NK-92 (cell line): ENCODE measurements at regions not wholly inside any gene's neighbourhood (a gene's known extent, or its start where the extent isn't known, plus 50 kb on each side); places are given as distances from the start of the nearest gene placed in this dataset.
"Not testable (repeated sequence)": the region's sequence is repeated elsewhere in the genome, so short reads cannot be mapped to it uniquely, and the experiment has no call there.

Source experiments
- DNase-seq: peaks from one replicate; lab custom pipeline; 2025; ENCODE audit not compliant: unreplicated experiment; lab: John Stamatoyannopoulos, UW

DNA sequence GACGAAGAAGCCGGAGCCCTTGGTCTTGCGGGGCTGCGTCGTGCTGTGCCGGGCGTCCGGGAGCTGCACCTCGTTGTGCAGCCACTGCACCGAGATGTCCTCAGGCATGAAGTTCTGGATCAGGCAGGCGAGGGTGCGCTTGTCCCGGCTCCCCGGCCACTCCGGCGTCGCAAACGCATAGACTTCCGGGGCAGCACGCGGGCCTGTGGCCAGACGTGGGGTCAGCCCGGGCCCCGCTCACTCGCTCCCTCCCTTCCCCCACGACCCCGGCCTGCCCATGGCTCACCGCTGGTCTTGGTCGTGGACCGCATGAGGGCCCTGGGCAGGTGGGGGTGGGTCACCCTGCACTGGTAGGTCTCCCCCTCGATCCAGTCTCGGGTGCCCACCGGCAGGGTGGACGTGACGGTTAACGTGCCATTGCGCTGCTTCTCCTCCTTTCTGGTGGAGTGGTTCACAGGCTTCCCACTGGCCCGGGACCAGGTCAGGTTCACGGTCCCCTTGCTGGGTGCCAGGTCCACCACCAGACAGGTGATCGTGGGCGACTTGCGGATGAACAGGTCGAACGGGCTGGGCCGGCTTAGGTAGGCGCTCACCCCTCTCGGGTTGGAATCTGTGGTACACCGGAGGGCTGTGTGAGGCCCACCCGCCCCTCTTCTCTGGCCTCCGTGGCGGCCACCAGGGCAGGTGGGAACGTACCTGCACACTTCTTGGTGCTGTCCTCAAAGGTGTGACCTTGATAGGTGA, 74.0 kb downstream of the TMEM121 start:
- not testable (repeated sequence) for DNase-seq

- DNase-seq: no peak
Measured at GRCh38 chr14:105600939-105601359, 74.6 kb downstream of the TMEM121 start.

DNA sequence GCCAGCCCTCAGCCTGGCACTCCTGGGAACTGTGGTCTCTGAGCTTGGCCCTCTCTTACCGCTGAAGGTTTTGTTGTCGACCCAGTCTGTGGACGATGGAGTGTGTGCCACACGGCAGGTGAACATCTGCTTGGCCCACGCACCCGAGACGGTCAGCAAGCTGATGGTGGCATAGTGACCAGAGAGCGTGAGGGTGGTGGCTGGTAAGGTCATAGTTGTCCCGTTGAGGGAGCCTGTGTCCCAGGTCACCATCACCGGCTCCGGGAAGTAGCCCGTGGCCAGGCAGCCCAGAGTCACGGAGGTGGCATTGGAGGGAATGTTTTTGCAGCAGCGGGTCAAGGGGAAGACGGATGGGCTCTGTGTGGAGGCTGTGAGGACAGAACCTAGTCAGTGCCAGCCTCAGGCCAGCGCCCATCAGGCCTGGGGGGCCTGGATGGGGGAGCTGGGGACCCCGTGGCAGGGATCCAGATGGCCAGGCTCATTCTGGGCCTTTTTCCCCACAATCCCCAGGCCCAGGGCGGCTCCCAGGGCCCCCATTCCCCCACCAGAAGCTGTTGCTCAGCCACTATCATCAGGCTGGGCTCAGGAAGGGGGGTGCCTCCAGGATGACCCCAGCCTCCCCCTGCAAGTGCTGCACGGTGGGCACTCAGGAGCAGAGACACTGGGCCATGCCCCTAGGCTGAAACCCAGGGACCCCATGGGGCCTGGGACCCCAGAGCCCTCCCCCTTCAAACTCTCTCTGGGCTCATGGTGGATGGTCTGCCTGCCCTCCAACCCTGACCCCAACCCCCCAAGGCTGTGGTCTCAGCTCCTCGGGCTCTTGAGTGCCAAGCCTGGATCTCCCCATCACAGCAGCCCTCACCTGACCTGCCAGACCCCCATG, 75.2 kb downstream of the TMEM121 start:
- DNase-seq: no peak

GRCh38 chr14:105602243-105602750, 75.9 kb downstream of the TMEM121 start:
- DNase-seq: no peak

GRCh38 chr14:105602799-105603793, 76.7 kb downstream of the TMEM121 start:
- no peak for DNase-seq

- DNase-seq: not testable (repeated sequence)
Measured at GRCh38 chr14:105604531-105605463, 78.4 kb downstream of the TMEM121 start.

DNA sequence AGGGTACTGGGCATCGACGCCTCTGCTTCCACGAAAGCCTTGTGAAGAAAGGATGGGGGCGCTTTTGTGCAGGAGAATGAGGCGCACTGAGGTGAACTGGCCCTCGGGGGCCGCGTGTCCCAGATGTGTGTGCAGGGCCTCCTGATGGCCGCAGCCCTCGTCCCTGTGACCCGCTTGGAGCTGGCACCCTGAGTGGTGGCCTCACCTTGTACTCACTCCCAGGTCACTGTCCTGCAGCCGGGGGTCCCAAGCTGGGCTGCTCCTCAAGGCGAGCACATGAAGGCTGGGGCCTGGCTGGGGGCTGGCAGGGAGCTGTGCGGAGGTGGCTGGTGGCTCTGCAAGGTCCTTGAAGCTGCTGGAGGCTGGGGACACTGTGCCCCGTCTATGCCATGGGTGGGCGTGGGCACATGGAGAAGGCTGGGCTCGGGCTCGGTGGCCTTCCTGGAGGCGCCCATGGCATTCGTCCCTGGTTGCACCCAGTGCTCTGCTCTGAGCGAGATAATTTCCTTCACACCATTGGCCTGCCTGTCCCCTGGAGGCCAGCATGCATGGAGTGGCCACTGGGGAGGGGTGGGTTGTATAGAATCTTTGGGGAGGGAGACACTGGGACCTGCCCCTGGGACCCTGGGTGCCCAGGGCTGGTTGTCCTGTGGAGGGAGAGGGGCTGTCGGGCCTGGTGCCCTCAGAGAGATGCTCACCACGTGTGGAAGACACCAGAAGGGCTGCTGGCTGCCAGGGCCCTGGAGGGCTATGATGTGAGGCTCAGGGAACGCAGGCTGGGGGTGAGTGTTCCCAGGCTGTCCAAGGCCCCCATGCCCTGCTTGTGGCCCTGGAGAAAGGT, 79.3 kb downstream of the TMEM121 start:
- no peak for DNase-seq

GRCh38 chr14:105606305-105606975, 80.1 kb downstream of the TMEM121 start:
- DNase-seq: not testable (repeated sequence)

DNA sequence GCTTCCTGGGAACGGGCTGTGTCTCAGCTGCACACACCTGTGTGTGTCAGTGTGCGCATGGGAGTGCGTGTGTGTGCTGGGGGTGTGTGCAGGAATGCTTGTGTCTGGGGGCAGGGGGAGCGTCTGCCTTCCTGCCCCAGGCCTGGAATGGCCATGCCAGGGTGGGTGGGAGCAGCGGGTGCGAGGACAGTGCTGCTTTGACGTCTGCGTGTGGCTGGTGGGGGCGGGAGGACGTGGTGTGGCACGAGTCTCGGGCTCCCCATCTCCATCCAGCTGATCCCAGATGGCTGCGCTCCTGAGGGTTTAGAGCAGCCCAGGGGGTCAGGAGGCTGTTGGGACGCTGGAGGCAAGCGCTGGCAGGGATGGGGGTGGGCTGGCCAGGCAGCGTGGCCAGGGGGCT, 80.6 kb downstream of the TMEM121 start:
- DNase-seq: not testable (repeated sequence)

DNA sequence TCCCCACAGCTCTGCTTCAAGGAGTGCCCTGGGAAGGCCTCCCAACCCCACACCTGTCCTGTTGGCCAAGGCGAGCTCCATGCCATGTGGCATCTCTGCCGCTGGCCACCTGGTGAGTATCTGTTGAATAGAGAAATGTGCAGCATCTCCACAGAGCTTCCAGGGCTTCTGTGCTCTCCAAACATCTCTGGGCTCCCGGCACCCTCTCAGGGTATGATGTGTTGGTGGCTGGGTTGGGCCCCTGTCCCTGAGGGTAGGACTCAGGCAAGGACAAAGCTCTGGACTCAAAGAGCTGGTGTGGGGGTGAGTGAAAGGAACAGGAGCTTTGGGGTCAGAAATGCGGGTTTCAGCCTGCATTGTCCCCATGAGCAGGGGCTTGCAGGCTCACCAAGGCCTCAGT, 88.6 kb downstream of the TMEM121 start:
- not testable (repeated sequence) for DNase-seq

DNA sequence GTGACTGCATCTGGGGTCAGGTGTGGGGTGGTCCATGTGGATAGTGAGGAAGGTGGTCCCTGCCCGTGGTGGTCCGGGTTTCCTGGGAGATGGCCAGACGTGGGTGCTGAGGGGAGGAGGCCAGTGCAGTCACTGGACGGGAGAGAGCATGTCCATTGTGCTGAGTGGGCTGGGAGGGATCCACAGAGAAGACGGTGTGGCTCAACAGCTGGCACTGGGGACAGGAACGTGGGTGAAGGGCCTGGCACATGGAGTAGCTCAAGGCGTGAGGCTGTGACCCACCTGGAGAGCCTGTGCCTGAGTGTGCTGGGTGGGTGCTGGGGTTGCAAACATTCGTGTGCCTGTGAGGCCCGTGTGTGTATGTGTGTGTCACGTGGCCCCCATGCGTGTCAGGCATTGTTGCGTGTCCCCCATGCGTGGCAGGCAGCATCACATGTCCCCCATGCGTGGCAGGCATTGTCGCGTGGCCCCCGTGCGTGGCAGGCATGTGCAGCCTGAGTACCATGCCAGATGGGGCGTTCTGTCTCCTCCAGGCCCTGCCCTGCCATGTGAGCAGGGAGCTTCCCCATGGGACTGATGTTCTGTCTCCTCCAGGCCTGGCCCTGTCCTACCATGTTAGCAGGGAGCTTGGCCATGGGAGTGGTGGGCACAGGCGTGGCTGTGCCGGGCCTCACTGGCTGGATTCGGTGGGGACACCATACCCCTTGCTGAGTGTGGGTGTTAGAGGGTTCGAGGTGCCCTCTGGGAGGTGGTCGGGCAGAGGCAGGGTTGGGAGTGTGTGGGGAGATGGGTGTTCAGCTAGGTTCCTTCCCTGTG, 89.8 kb downstream of the TMEM121 start:
- not testable (repeated sequence) for DNase-seq

GRCh38 chr14:105616802-105617192, 90.4 kb downstream of the TMEM121 start:
- no peak for DNase-seq

DNA sequence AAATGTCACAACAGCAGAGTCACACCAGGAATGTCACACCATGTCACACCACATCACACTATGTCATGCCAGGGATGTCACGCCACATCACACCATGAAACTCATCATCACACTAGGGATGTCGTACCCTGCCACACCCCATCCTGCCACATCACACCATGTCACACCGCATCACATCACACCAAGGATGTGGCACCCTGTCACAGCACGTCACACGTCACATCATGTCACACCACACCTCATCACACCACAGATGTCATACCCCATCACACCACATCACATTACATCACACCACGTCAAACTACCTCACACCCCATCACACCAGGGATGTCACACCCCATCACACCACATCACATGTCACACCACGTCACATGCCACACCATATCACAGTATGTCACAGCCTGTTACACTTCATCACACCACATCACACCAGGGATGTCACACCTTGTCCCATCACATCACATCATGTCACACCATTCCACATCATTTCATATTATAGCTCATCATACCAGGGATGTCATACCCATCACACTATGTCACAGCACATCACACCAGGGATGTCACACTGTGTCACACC, 90.9 kb downstream of the TMEM121 start:
- no peak for DNase-seq

- not testable (repeated sequence) for DNase-seq
Measured at GRCh38 chr14:105617805-105618204, 91.4 kb downstream of the TMEM121 start.

DNA sequence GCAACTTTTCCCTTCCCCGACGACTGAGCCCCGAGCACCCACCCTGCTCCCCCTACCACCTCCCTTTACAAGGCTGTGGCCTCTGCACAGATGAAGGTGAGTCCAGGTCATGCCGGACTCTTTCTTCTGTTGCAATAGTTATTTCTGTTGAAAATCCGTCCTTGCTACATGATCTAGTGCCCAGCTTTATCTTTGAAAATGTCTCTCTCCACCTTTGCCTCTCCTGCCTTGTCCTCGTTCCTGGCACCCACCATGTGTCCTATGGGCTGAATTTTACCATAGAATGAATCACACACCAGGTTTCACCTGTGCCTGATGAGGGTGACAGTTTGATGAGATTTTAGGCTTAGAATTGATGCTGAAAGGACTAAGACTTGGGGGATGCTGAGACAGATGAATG, 92.9 kb downstream of the TMEM121 start:
- DNase-seq: not testable (repeated sequence)

DNA sequence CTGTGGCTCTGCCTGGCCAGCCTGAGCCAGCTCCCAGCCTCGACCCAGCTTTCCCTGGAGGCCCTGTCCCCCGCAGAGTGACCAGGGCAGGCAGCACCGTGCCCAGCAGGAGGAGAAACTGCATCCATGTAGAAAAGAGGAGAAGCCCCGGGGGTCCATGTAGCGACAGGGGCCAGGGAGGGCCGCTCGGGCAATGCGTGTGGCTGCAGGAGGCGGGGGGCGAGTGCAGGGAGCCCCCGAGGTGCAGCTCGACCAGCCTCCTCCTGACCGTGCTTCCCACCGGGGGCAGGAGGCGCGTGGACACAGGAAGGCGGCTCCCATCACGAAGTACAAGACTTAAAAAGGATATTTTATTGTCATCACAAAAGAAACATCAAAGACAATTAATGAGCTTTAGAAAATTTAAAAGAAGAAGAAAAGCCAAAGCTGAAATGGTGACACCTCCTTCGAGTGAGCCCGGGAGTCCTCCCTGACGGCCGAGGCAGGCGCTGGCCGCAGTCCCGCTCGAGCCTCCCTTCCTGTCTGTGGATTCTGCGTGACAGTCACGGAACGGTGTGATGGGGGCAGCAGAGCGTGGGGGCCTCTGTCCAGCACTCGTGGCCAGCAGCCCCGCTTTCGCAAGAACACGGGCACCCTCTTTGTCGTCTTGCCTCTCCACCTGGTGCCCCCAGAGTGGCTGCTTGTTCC, 93.9 kb downstream of the TMEM121 start:
- not testable (repeated sequence) for DNase-seq
